ENCODE measurements at regions not wholly inside any gene's neighbourhood (a gene's known extent, or its start where the extent isn't known, plus 50 kb on each side); places are given as distances from the start of the nearest gene placed in this dataset.

- no peaks in the 10 kb centered on the region for H3K9me3 ChIP-seq
- TF ChIP-seq POLR2A (IDR thresholded peaks at IDR 0.05): no peak
- TF ChIP-seq CTCF (IDR thresholded peaks at IDR 0.05): no peak
- no peak for TF ChIP-seq EP300 (IDR thresholded peaks at IDR 0.05)
- H3K27ac ChIP-seq: no peak overlapping the region
- WGBS, 3 donors: 31 to 49% (median 40%) methylated on average over 5 of the region's 5 CpGs
- no peaks in the 10 kb centered on the region for H3K36me3 ChIP-seq
- no peaks in the 10 kb centered on the region for H3K27me3 ChIP-seq
- no peak overlapping the region for H3K4me3 ChIP-seq
- intact Hi-C loops (cut with DNase I): no loop called here
- no peak for DNase-seq
- no peaks in the 10 kb centered on the region for H3K4me1 ChIP-seq (ENCODE audit: insufficient read depth)
Measured at GRCh38 chr12:25328072-25328712, 77.5 kb upstream of the KRAS start.

- intact Hi-C loops (cut with DNase I): no loop called here
- Histone ChIP-seq H3K9me3 (no peaks in the 10 kb centered on the region), H3K27ac (no peak overlapping the region), H3K4me1 (ENCODE audit: insufficient read depth) (no peaks in the 10 kb centered on the region), H3K36me3 (no peaks in the 10 kb centered on the region), H3K27me3 (no peaks in the 10 kb centered on the region), H3K4me3 (no peak overlapping the region)
- TF ChIP-seq POLR2A (IDR thresholded peaks at IDR 0.05) (no peak), EP300 (IDR thresholded peaks at IDR 0.05) (no peak), CTCF (IDR thresholded peaks at IDR 0.05) (no peak)
- DNase-seq: no peak
- 55 to 61% (median 58%) methylated on average over 4 of the region's 4 CpGs for WGBS, 3 donors
Measured at GRCh38 chr12:25327321-25327720, 76.6 kb upstream of the KRAS start.

- no peak for DNase-seq
- Histone ChIP-seq H3K9me3 (no peaks in the 10 kb centered on the region), H3K4me1 (ENCODE audit: insufficient read depth) (no peaks in the 10 kb centered on the region), H3K36me3 (no peaks in the 10 kb centered on the region), H3K27ac (no peak overlapping the region), H3K27me3 (no peaks in the 10 kb centered on the region), H3K4me3 (no peak overlapping the region)
- TF ChIP-seq EP300 (IDR thresholded peaks at IDR 0.05): no peak
- TF ChIP-seq CTCF (IDR thresholded peaks at IDR 0.05): no peak
- no peak for TF ChIP-seq POLR2A (IDR thresholded peaks at IDR 0.05)
- WGBS, 3 donors: 93 to 97% (median 93%) methylated on average over 2 of the region's 2 CpGs
- intact Hi-C loops (cut with DNase I): no loop called here
Measured at GRCh38 chr12:25326326-25326725, 75.6 kb upstream of the KRAS start.

GRCh38 chr12:25324861-25325260 lies 74.1 kb upstream of the KRAS start:
- DNase-seq: no peak
- no peak overlapping the region for H3K4me3 ChIP-seq
- H3K9me3 ChIP-seq: no peaks in the 10 kb centered on the region
- no peak for TF ChIP-seq EP300 (IDR thresholded peaks at IDR 0.05)
- intact Hi-C loops (cut with DNase I): no loop called here
- no peaks in the 10 kb centered on the region for H3K4me1 ChIP-seq (ENCODE audit: insufficient read depth)
- no peak overlapping the region for H3K27ac ChIP-seq
- H3K27me3 ChIP-seq: no peaks in the 10 kb centered on the region
- H3K36me3 ChIP-seq: no peaks in the 10 kb centered on the region
- WGBS, 3 donors: 35 to 54% (median 49%) methylated on average over 2 of the region's 2 CpGs

DNA sequence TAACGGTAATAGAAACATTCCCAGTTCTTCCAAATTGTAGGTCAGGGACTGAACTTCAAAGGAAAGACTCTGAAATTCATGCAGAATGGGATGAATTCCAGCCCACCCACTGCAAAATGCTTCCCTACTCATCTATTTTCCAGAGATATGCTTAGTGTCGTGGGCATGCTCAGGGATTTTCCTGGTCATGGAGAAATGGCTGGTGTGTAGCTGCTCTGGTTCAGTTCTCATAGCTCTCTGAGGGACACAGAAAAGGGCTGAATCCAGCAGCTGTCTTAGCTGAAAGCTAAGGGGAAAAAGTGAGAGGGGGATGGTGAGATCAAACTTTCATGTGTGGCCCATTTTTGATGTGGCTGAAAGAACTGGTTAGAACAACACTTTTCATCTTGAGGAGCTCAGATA lies 72.9 kb upstream of the KRAS start:
- Histone ChIP-seq H3K27ac (no peak overlapping the region), H3K36me3 (no peaks in the 10 kb centered on the region), H3K27me3 (no peaks in the 10 kb centered on the region), H3K9me3 (no peaks in the 10 kb centered on the region), H3K4me1 (ENCODE audit: insufficient read depth) (no peaks in the 10 kb centered on the region), H3K4me3 (no peak overlapping the region)
- WGBS, 3 donors: 3 to 9% (median 7%) methylated on average over 2 of the region's 2 CpGs
- intact Hi-C loops (cut with DNase I): no loop called here
- TF ChIP-seq EP300 (IDR thresholded peaks at IDR 0.05) (no peak), CTCF (IDR thresholded peaks at IDR 0.05) (no peak), POLR2A (IDR thresholded peaks at IDR 0.05) (no peak)
- DNase-seq: no peak

Measured in ovary (tissue), 7 donors.